ENCODE measurements at regions not wholly inside any gene's neighbourhood (a gene's known extent, or its start where the extent isn't known, plus 50 kb on each side); places are given as distances from the start of the nearest gene placed in this dataset.
A peak's percentile ranks its signal among the peaks of the same experiment; 100 is the strongest.

DNA sequence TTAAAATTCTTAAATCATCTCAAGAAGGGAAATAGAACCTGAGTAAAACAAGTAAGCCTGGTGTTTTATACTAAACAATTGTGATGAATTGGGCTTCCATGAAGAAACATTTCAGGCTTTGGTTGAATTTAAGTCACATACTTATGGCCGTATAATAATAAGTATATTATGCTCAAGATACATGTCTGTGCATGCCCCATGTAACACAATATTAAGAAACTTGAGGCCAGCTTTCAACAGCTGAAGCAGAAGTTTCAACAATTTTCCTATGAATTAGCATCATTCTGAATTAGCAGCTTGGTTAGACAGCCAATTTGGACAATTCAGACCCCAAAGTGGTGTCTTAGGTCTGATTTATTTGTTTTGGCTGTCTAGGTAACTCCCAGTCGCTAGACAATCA is 243.7 kb downstream of the MYLK4 start:
- H3K79me2 ChIP-seq (ENCODE audit: control insufficient read depth, low read length) = no peaks in the 10 kb centered on the region
- no peaks in the 10 kb centered on the region for H3K4me1 ChIP-seq (ENCODE audit: control insufficient read depth, low read length)
- no peak overlapping the region for H3K4me3 ChIP-seq (ENCODE audit: low read length)
- no peak overlapping the region for H3K4me2 ChIP-seq (ENCODE audit: low read length)
- no peaks in the 10 kb centered on the region for H3F3A ChIP-seq (ENCODE audit: control insufficient read depth, insufficient read depth)
- TF ChIP-seq, protein P1, sequence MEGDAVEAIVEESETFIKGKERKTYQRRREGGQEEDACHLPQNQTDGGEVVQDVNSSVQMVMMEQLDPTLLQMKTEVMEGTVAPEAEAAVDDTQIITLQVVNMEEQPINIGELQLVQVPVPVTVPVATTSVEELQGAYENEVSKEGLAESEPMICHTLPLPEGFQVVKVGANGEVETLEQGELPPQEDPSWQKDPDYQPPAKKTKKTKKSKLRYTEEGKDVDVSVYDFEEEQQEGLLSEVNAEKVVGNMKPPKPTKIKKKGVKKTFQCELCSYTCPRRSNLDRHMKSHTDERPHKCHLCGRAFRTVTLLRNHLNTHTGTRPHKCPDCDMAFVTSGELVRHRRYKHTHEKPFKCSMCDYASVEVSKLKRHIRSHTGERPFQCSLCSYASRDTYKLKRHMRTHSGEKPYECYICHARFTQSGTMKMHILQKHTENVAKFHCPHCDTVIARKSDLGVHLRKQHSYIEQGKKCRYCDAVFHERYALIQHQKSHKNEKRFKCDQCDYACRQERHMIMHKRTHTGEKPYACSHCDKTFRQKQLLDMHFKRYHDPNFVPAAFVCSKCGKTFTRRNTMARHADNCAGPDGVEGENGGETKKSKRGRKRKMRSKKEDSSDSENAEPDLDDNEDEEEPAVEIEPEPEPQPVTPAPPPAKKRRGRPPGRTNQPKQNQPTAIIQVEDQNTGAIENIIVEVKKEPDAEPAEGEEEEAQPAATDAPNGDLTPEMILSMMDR (IDR thresholded peaks at IDR 0.05; ENCODE audit: low read depth, low read length, poor library complexity, severe bottlenecking) = no peak
- no peak for TF ChIP-seq EZH2phosphoT487 (IDR thresholded peaks at IDR 0.05; ENCODE audit: borderline replicate concordance, low read length)
- H4K20me1 ChIP-seq (ENCODE audit: control insufficient read depth, insufficient read depth, low read depth, low read length) = no peaks in the 10 kb centered on the region
- H3K36me3 ChIP-seq (ENCODE audit: control insufficient read depth, low read length) = no peaks in the 10 kb centered on the region
- H3K9me2 ChIP-seq (replicated peaks; ENCODE audit: control insufficient read depth, low read length) = no peaks in the 10 kb centered on the region
- H3K9me3 ChIP-seq (ENCODE audit: control insufficient read depth, insufficient read depth, low read length) = no peaks in the 10 kb centered on the region
- no peak overlapping the region for H3K27ac ChIP-seq (ENCODE audit: low read depth, low read length)
- peaks cover 6% of the 10 kb centered on the region for H3K27me3 ChIP-seq (ENCODE audit: control insufficient read depth, low read length)

DNA sequence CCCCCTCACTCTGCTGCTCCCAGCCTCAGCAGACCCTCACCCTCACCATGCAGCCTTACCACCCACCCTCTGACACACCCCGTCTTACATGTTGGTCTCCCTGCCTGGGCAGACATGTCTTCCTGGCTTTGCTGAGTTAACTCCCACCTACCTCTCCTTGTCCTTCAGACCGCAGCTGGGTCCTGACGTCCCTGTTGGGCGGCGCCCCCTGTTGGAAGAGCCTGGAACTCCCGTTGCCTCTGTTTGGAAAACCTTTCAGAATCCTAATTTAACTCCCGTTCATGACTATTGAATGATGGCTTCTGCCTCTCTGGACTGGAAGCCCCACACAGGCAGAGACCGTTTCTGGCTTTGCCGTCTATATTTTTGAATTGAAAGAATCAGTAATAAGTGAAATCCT is 245.1 kb downstream of the MYLK4 start:
- peaks cover 6% of the 10 kb centered on the region for H3K27me3 ChIP-seq (ENCODE audit: control insufficient read depth, low read length)
- TF ChIP-seq EZH2phosphoT487 (IDR thresholded peaks at IDR 0.05; ENCODE audit: borderline replicate concordance, low read length) = no peak
- TF ChIP-seq, protein P1 (IDR thresholded peaks at IDR 0.05; ENCODE audit: low read depth, low read length, poor library complexity, severe bottlenecking) = peak; percentile 76
- no peaks in the 10 kb centered on the region for H3K36me3 ChIP-seq (ENCODE audit: control insufficient read depth, low read length)
- H3F3A ChIP-seq (ENCODE audit: control insufficient read depth, insufficient read depth) = no peaks in the 10 kb centered on the region
- H3K4me1 ChIP-seq (ENCODE audit: control insufficient read depth, low read length) = no peaks in the 10 kb centered on the region
- H3K4me3 ChIP-seq (ENCODE audit: low read length) = no peak overlapping the region
- H4K20me1 ChIP-seq (ENCODE audit: control insufficient read depth, insufficient read depth, low read depth, low read length) = no peaks in the 10 kb centered on the region
- no peaks in the 10 kb centered on the region for H3K79me2 ChIP-seq (ENCODE audit: control insufficient read depth, low read length)
- H3K9me3 ChIP-seq (ENCODE audit: control insufficient read depth, insufficient read depth, low read length) = no peaks in the 10 kb centered on the region
- no peak overlapping the region for H3K4me2 ChIP-seq (ENCODE audit: low read length)
- no peaks in the 10 kb centered on the region for H3K9me2 ChIP-seq (replicated peaks; ENCODE audit: control insufficient read depth, low read length)
- no peak overlapping the region for H3K27ac ChIP-seq (ENCODE audit: low read depth, low read length)

GRCh38 chr6:2504495-2505064 is 246.1 kb downstream of the MYLK4 start:
- peaks cover 6% of the 10 kb centered on the region for H3K27me3 ChIP-seq (ENCODE audit: control insufficient read depth, low read length)
- TF ChIP-seq, protein P1 (IDR thresholded peaks at IDR 0.05; ENCODE audit: low read depth, low read length, poor library complexity, severe bottlenecking) = no peak
- no peak for TF ChIP-seq EZH2phosphoT487 (IDR thresholded peaks at IDR 0.05; ENCODE audit: borderline replicate concordance, low read length)
- H3K79me2 ChIP-seq (ENCODE audit: control insufficient read depth, low read length) = no peaks in the 10 kb centered on the region
- H3K27ac ChIP-seq (ENCODE audit: low read depth, low read length) = no peak overlapping the region
- H3F3A ChIP-seq (ENCODE audit: control insufficient read depth, insufficient read depth) = no peaks in the 10 kb centered on the region
- no peaks in the 10 kb centered on the region for H3K9me3 ChIP-seq (ENCODE audit: control insufficient read depth, insufficient read depth, low read length)
- no peaks in the 10 kb centered on the region for H3K9me2 ChIP-seq (replicated peaks; ENCODE audit: control insufficient read depth, low read length)
- H3K4me3 ChIP-seq (ENCODE audit: low read length) = no peak overlapping the region
- no peaks in the 10 kb centered on the region for H3K4me1 ChIP-seq (ENCODE audit: control insufficient read depth, low read length)
- H3K4me2 ChIP-seq (ENCODE audit: low read length) = no peak overlapping the region
- no peaks in the 10 kb centered on the region for H3K36me3 ChIP-seq (ENCODE audit: control insufficient read depth, low read length)
- no peaks in the 10 kb centered on the region for H4K20me1 ChIP-seq (ENCODE audit: control insufficient read depth, insufficient read depth, low read depth, low read length)

Data from DOHH2 (cell line).